Non-pigmented ciliary epithelial cell (primary cell): ENCODE measurements at regions not wholly inside any gene's neighbourhood (a gene's known extent, or its start where the extent isn't known, plus 50 kb on each side); places are given as distances from the start of the nearest gene placed in this dataset.
"Not testable (repeated sequence)": the region's sequence is repeated elsewhere in the genome, so short reads cannot be mapped to it uniquely, and the experiment has no call there.

ENCODE experiments used
- DNase-seq: peaks from one replicate; pipeline ENCODE4 v3.0.0-alpha.2; 2010; ENCODE audit warnings: low read depth

DNA sequence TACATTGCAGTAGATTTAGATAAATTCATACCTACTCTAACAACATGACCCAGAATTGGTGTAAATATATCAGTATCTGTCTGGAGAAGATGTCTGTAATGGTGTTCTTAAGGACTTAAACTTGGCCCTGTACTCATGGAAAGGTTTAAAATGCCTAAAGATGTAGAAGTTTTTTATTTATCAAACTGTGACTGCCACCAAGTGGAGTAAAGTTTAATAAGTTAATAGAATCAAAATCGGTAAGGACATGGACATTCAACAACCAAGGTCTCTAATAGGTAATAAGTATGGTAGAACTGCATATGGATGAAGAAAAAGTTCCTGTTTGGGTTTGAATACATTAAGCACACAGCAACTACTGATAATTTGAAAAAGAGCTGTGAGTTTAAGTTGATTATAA, 474.0 kb upstream of the NDST3 start:
- no peak for DNase-seq

DNA sequence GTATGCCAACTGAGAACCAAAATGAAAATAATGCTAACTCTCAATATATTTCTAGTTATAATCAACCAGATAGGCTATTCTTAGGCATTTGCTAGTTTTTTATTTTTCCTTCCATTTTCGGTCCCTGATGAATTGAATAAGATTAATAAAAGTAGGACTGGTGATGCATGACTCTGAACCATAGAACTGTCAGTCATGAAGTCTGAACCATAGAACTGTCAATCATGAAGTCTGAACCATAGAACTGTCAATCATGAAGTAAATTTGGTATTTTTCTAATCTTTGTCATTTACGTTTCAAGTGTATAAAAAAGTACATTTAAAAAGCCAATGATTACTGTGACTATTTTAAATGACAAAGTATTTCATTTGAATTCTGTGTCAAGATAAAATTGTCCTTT, 460.2 kb upstream of the NDST3 start:
- DNase-seq: no peak

DNA sequence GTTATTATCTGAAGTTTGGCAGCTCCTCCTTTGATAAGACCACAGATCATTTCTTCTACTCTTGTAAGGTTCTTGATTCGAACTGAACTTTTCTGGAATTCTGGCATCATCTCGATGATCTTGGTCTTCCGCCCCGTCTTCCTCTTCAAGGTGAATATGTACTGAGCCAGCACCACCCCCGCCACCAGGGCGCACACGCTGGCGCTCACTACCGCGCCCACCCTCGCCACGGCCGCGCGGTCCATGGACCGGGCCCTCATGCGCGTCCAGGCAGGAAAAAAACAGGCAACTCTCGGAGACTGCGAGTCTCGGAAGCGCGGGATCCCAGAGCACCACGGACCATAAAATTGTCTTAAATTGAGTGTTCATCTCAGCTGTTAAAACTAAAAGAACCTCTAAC, 458.4 kb upstream of the NDST3 start:
- no peak for DNase-seq

DNA sequence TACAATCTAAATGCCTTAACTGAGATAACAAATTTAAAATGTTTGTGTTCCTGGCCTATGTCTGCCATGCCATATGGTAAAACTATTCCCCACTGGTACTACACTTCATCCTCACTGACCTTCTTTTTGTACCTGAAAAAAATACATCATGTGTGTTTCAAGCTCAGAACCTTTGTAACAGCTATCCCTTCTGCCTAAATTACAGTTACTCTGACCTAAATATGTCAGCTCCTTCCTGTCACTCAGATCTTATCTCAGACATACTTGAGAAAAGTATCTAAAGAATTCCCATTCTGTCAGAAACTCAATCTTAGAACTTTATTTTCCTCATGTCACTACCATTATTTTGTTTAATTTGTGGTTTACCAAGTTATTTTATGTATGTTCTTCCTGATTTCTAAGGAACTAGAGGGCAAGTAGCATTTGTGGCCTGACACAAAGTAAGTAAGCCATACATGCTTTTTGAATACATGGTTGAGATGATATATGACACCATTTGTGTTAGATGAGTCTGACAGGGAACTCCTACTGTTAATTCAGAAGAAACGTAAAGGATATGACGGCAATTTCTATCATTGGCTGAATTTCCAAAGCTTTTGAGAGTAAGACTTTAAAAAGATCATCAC, 456.5 kb upstream of the NDST3 start:
- DNase-seq: peak; percentile 6

DNA sequence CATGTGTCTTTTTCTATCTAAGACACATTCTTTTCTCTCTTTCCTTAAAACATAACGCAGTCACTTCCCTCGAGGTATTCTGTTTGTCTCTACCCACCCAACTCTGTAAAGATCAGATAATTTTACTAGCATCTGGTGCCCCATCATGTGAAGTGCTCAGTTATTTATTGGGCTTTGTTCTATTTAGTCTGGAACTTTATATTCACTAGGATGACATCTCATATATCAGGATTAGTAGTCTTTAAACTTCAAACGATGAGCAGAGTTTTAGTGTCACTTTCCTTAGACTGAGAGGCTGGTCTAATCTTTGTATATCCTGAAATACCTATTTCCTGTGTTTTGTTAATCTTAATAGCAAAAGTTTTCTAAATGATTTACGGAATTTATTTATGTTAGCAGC, 445.5 kb upstream of the NDST3 start:
- DNase-seq: no peak

DNA sequence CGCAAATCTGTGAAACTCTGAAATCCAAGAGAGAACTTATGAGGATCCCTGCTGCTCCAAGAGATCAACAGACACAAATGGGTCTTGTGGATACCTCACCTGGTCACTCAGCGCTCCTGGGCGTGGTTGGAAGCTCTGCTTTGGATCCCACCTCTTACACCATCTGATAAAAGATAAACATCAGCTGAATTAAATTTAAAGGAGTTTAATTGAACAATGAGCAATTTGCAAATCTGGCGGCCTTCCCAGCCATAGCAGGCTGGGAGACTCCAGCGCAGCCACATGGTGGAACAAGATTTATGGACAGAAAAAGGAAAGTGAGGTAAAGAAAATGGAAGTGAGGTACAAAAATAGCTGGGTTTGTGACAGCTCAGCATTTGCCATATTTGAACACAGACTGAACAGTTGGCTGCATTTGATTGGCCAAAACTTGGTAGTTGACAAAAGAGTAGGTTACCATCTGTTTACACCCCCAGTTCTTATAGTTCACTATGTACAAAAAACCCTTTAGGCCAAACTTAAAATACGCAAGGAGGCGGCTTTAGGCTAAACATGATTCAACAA, 437.3 kb upstream of the NDST3 start:
- no peak for DNase-seq

DNA sequence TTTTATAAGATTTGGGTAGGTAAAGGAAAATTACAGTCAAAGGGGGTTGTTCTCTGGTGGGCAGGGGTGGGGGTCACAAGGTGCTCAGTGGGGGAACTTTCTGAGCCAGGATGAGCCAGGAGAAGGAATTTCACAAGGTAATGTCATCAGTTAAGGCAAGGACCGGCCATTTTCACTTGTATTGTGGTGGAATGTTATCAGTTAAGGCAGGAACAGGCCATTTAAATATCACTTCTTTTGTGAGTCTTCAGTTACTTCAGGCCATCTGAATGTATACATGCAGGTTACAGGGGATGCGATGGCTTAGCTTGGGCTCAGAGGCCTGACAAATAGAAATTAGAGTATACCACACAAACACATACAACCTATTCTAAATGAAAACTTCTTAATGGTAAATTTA, 434.9 kb upstream of the NDST3 start:
- not testable (repeated sequence) for DNase-seq

DNA sequence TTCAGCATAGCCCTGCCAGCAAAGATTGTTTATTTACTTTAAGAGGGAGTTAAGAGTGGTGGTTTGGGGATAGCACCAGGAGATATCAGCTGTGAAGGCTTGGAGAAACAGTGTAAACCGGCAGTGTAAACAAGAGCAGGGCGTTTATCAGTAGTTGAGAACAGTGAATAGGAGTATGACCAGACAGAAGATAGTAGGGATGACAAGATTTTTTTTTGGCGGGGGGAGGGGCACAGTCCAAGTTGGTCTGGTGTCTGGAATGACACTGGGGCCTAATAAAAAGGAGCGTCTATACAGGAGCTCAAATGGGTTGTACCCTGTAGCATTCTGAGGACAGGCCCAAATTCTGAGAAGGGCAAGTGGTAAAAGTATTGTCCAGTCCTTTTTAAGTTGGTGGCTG, 433.4 kb upstream of the NDST3 start:
- DNase-seq: not testable (repeated sequence)

DNA sequence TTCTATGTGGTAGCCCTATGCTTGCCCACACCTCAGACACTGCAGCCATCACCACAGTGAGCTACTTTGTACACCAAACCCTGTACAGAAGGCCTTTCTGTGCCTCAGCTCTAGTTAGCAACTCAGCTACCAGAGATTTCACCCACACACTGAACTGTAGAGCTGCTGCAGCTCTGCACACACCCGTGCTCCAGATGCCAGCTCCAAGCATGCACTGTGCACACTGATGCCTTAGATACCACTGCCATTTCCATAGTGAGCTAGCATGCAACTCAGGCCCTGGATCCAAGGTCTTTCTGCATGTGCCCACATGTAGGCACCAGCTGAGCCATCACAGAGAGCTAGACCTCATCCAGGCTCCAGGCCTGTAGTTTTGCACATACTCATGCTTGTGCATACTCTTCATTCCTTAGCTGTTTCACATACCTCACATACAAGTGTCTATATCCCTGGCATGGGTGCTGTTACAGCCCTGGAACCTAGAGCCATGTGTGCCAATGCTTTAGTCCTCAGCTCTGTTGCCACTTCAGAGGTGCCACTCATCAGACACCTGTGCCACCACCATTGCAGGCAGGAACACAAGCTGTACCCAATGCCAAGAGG, 423.5 kb upstream of the NDST3 start:
- no peak for DNase-seq

DNA sequence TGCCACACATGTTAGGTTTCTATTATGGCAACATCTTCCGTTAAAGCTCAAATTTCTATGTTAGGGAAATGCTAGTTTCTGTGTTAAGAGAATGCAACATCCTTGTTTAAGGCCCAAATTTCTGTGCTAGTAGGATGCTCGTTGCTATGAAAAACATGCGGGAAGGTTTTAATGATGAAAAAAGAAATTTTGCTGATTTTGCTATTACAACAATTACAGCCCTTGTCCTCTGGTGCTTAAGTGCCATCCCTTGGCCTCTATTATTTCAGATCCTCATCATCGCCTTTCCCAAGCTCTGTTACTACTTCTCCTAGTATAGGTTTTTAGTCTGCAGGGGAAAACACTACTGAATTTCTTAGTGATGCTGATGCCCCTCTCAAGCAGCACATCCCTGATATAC, 412.6 kb upstream of the NDST3 start:
- DNase-seq: no peak

DNA sequence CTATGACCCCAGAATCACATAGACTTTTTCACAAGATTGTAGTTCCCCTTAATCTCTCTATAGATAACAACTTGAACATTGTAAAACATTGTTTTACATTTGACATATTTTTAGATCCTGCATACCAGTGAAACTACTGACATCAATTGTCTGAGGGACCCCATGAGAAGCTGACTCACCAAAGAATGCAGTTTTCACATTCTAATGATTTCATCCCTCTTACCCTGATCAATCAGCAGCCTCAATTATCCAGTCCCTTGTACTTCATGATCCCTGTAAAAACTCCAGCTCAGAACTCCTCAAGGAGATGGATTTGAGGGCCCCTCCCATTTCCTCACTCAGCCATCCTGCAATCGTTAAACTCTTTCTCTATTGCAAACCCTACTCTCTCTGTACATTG, 411.0 kb upstream of the NDST3 start:
- DNase-seq: peak; percentile 17

DNA sequence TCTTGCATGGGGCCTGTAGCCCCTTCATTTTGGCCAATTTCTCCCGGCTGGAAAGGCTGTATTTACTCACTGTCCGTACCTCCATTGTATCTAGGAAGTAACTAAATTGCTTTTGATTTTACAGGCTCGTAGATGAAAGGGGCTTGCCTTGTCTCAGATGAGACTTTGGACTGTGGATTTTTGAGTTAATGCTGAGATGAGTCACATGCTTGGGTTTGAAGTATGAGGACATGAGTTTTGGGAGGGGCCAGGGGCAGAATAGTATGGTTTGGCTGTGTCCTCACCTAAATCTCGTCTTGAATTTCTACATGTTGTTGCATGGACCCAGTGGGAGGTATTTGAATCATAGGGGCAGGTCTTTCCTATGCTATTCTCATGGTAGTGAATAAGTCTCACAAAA, 407.6 kb upstream of the NDST3 start:
- DNase-seq: no peak

DNA sequence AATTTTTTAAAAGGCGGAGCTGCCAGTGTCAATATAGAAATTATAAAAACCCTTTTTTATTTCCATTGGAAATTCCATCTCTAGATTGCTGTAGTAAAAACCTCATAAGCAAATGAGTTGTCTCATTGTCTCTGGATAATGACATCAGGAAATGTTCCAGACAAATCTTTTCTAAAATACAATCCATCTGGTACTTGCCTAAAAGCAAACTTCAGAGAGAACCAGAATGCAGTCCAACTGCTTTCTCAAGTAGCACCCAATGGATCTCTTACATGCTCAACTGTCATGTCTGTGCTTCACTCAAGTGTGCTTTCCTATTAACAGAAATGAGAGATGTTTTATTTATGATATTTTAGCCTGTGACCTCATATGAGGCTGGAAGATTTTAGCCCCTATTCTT, 399.6 kb upstream of the NDST3 start:
- no peak for DNase-seq

DNA sequence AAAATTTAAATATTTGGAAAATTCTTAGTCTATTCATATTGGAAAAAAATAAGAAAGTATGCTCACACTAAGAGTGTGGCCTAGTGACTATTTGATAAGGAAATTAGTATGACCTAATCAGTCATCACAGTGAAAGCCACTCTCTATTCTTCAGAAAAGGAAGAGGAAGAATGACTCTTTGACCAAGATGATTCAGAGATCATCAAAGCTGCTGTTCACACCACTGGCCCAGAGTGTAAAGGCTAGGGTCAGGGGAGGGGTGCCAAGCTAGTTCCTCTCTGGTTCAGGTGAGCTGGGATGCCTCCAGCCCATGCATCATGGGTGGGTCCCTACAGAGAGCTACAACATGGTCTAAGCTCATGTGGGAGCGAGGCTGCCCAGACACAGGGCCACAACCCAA, 396.9 kb upstream of the NDST3 start:
- no peak for DNase-seq

DNA sequence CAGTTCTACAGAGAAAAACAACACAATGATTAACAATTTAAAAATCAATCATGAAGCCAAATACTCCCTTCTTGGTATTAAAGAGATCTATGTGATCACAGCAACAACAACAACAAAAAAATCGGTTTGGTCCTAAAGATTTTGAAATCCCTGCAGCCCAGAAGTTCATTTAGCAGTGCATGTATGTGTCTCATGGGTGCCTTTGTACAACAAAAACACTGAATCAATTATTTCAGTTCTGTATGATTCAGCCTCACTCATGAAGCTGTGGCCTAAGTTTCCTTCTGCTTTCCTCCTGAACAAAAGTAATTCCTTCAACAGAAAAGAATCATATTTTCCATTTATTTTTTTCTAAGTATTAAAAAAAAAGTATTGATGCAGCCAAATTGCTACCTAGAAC, 393.4 kb upstream of the NDST3 start:
- no peak for DNase-seq

DNA sequence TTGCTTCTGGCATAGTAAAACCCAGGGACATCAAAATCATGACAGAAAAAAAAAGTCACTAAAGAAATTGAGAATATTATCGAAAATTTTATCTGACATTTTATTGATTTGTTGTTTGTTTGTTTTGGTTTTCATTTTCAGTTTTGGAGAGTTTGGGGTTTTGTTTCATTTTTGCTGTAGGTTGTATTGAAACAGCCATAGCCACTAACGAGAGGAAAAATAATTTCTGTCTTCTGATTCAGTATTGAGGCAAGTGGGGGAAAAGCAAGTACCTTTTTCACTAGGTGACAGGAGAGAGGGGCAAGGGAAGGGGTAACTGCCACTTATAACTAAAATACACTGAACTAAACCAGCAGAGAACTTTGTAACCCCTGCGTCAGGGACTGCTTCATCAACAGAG, 392.8 kb upstream of the NDST3 start:
- DNase-seq: no peak

DNA sequence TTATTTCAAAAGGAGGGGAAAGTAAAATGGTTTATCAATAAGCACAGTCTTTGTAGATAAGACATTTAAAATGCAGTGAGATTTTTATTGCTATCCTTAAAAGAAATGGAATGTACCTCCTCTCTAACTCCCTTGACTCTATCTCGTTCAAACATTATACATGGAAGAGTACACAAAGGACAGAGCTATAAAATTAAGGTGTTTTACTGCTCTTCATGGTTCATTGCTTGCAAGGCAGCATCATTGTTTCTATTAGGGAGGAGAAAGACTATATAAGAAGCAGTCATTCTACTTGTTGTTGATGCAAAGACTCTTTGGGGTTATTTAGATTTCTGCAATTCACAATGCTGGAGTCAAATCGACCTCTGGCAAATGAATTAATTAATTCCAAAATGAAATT, 380.2 kb upstream of the NDST3 start:
- no peak for DNase-seq

DNA sequence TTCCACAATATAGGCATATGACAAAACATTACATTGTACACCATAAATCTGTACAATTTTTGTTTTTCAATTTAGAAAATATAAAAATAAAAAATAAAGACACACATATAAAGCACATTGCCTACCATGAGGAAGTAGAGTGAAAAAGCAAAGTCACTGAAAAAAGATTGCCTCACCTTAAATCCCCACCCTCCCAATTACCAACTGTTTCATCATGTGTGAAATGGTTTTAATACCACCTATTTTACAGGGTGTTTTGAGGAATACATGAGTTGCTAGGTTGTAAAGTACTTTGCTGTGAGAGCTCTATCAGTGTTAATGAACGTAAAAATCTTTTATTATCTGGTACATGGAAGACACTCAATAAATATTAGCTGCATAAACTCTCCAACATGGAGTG, 373.6 kb upstream of the NDST3 start:
- DNase-seq: no peak

DNA sequence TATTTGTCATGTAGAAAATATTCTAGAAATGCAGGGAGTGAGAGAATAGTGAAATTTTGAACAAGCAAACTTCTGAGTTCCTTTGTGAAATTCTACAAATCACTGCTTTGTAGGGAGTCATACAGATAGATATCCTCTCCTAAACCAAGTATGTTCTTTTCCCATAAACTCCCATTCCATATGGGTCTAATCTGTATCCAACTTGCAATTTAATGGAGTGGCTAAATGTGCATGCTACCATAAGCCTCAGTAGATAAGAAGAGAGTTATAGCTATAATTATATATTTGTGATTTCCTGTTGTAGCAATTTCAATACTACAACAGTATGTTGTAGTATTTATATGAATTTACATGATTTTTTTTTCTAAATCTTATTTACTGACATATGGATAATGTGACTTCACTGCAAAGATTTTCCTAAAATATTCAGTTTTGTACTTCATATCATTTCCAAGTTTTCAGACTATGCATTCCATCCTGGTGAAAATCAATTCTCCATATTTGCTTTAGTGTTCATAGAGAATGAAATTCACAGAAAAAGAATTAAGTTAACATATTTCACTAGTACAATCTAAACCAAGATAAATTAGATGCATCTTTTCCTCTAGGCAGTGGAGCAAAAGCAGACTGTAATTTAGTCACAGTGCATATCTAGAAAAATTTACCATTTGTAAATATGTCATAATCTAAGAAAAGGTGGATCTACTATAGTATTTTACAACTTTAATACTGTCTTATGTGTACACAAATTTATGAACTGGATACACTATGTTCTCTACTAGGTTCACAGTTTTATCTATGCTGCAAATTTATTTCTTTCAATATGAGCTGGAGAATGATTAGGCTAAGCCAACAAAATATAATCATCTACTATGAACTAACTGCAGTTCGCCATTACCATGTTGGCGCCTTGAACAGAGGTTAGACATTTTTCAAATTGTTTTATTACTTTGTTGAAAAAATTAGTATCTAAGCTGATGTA, 372.9 kb upstream of the NDST3 start:
- no peak for DNase-seq

DNA sequence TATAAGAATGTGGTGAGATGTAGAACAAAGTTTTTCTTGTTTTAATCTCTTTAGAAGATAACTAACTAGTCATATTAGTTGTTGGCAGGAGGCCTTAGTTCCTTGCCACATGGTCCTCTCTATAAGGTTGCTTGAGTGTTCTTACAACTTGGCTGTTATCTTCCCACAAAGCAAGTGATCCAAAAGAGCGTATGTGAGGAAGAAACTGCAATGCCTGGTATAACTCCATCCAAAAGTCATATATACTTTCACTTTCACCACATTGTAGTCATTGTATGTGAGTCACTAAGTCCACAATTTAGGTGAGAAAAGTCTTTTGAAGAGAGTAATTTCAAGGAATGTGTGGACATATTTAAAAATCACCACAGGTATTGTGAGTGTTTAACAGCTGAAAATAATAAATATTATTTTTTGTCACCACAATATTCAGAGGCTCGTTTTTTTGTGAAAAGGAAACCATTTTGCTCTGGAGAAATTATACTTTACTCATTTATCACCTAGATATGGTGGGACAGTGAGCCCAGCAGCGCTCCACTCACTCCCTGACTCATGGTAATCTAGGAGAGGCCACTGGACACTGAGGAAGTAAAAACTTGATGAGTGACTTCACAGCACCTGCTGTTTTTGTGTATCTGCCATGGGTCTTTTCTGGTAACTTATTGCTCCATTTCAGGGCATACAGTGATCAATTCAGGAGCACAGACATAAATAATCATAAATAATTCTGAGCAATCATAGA, 369.4 kb upstream of the NDST3 start:
- peak; percentile 55 for DNase-seq

DNA sequence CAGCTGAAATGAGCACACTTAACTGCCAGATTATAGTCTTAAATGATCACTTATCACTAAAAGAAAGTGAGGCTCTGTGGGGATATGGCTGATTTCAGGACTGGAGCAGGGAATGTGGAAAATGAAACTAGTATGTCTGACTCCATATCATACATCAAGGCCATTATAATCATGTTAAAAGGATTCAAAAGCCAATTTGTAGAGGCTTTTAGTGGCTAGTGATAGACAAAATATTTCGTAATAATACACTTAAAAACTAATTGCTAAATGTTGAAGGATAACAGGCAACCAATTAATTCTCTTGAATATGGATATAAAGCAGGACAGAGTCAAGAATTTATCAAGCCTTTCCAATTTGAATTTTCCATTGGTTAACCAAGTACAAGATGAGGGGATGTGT, 358.1 kb upstream of the NDST3 start:
- DNase-seq: no peak

DNA sequence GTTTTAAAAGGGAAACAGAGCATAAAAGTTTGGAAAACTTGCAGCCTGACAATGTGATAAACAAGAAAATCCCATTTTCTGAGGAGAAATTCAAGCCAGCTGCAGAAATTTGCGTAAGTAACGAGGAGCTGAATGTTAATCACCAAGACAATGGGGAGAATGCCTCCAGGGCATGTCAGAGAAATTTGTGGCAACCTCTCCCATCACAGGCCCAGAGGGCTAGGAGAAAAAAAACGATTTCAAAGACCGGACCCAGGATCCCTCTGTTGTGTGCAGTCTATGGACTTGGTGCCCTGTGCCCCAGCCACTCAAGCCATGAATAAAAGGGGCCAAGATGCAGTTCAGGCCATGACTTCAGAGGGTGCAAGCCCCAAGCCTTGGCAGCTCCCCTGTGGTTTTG, 355.4 kb upstream of the NDST3 start:
- DNase-seq: no peak
